Astrocyte of the spinal cord (primary cell): ENCODE measurements at regions not wholly inside any gene's neighbourhood (a gene's known extent, or its start where the extent isn't known, plus 50 kb on each side); places are given as distances from the start of the nearest gene placed in this dataset.

Source experiments
- DNase-seq: peaks from one replicate; pipeline ENCODE4 v3.0.0; 2011; ENCODE audit warnings: low read depth, low spot score
- H3K4me3 ChIP-seq: 2 replicates; pipeline ENCODE4 v1.5.1; 2011; ENCODE audit warnings: low read depth, mild to moderate bottlenecking, low read length, moderate library complexity
- CTCF ChIP-seq: IDR thresholded peaks from 2 replicates; pipeline ENCODE4 v1.5.1; 2012; ENCODE audit warnings: low read depth, mild to moderate bottlenecking, low read length, inconsistent platforms
- in situ Hi-C: cut with HindIII; loops from 2 replicates; pipeline ENCODE4 v1.10.0; 2017; ENCODE audit warnings: low sequenced_read_pairs

- in situ Hi-C loops = no loop called here
- TF ChIP-seq CTCF = no peak
- no peak overlapping the region for H3K4me3 ChIP-seq
- DNase-seq = no peak
Observed at GRCh38 chr2:35172687-35173086, 1182.9 kb upstream of the CRIM1 start.

- no peak for DNase-seq
- in situ Hi-C loops = no loop called here
- TF ChIP-seq CTCF = no peak
- no peak overlapping the region for H3K4me3 ChIP-seq
Observed at GRCh38 chr2:35168351-35168750, 1187.2 kb upstream of the CRIM1 start.

- in situ Hi-C loops = no loop called here
- no peak overlapping the region for H3K4me3 ChIP-seq
- no peak for TF ChIP-seq CTCF
- no peak for DNase-seq
Observed at GRCh38 chr2:35163948-35164347, 1191.6 kb upstream of the CRIM1 start.

- DNase-seq = no peak
- TF ChIP-seq CTCF = no peak
- H3K4me3 ChIP-seq = no peak overlapping the region
- in situ Hi-C loops = no loop called here
Observed at GRCh38 chr2:35160871-35161270, 1194.7 kb upstream of the CRIM1 start.

- no peak for DNase-seq
- no peak overlapping the region for H3K4me3 ChIP-seq
- no peak for TF ChIP-seq CTCF
- in situ Hi-C loops = no loop called here
Observed at GRCh38 chr2:35125871-35126270, 1229.7 kb upstream of the CRIM1 start.

- DNase-seq = no peak
- in situ Hi-C loops = no loop called here
- no peak for TF ChIP-seq CTCF
- H3K4me3 ChIP-seq = no peak overlapping the region
Observed at GRCh38 chr2:35125278-35125677, 1230.3 kb upstream of the CRIM1 start.

GRCh38 chr2:35116151-35116550 is 1239.4 kb upstream of the CRIM1 start:
- H3K4me3 ChIP-seq = no peak overlapping the region
- in situ Hi-C loops = no loop called here
- no peak for DNase-seq
- TF ChIP-seq CTCF = no peak
